ENCODE measurements at regions not wholly inside any gene's neighbourhood (a gene's known extent, or its start where the extent isn't known, plus 50 kb on each side); places are given as distances from the start of the nearest gene placed in this dataset.

GRCh38 chr16:7101054-7101453, 231.6 kb upstream of the RBFOX1 start:
- Histone ChIP-seq H3K36me3 (ENCODE audit: control insufficient read depth, insufficient read depth, low read length) (no peaks in the 10 kb centered on the region), H3K27me3 (ENCODE audit: control insufficient read depth, insufficient read depth, low read length) (no peaks in the 10 kb centered on the region), H3K4me3 (ENCODE audit: low read depth, low read length) (no peak overlapping the region)
- no peak for DNase-seq (ENCODE audit: low read depth)
- TF ChIP-seq CTCF (IDR thresholded peaks at IDR 0.05; ENCODE audit: insufficient read depth, low read depth, low read length), result no peak
- ChIA-PET CTCF (no interaction called here), POLR2A (no interaction called here)

GRCh38 chr16:7097518-7097917, 235.1 kb upstream of the RBFOX1 start:
- DNase-seq (ENCODE audit: low read depth), result no peak
- no peaks in the 10 kb centered on the region for H3K36me3 ChIP-seq (ENCODE audit: control insufficient read depth, insufficient read depth, low read length)
- no peak for TF ChIP-seq CTCF (IDR thresholded peaks at IDR 0.05; ENCODE audit: insufficient read depth, low read depth, low read length)
- ChIA-PET POLR2A (no interaction called here), CTCF (no interaction called here)
- H3K27me3 ChIP-seq (ENCODE audit: control insufficient read depth, insufficient read depth, low read length), result no peaks in the 10 kb centered on the region
- no peak overlapping the region for H3K4me3 ChIP-seq (ENCODE audit: low read depth, low read length)

- Histone ChIP-seq H3K36me3 (ENCODE audit: control insufficient read depth, insufficient read depth, low read length) (no peaks in the 10 kb centered on the region), H3K4me3 (ENCODE audit: low read depth, low read length) (no peak overlapping the region), H3K27me3 (ENCODE audit: control insufficient read depth, insufficient read depth, low read length) (no peaks in the 10 kb centered on the region)
- POLR2A ChIA-PET, result no interaction called here
- CTCF ChIA-PET, result no interaction called here
- no peak for TF ChIP-seq CTCF (IDR thresholded peaks at IDR 0.05; ENCODE audit: insufficient read depth, low read depth, low read length)
- no peak for DNase-seq (ENCODE audit: low read depth)
Measured at GRCh38 chr16:7093511-7093910, 239.1 kb upstream of the RBFOX1 start.

GRCh38 chr16:7090628-7091115, 242.0 kb upstream of the RBFOX1 start:
- H3K4me3 ChIP-seq (ENCODE audit: low read depth, low read length), result no peak overlapping the region
- CTCF ChIA-PET, result interaction anchor here (0.6 kb wide), 1 partner anchor 70 kb away, joined by 6 read pairs; no protein-coding TSS in a partner anchor
- TF ChIP-seq CTCF (IDR thresholded peaks at IDR 0.05; ENCODE audit: insufficient read depth, low read depth, low read length), result no peak
- POLR2A ChIA-PET, result no interaction called here
- no peaks in the 10 kb centered on the region for H3K36me3 ChIP-seq (ENCODE audit: control insufficient read depth, insufficient read depth, low read length)
- DNase-seq (ENCODE audit: low read depth), result no peak
- no peaks in the 10 kb centered on the region for H3K27me3 ChIP-seq (ENCODE audit: control insufficient read depth, insufficient read depth, low read length)

GRCh38 chr16:7089751-7090150, 242.9 kb upstream of the RBFOX1 start:
- no peak for TF ChIP-seq CTCF (IDR thresholded peaks at IDR 0.05; ENCODE audit: insufficient read depth, low read depth, low read length)
- no peaks in the 10 kb centered on the region for H3K27me3 ChIP-seq (ENCODE audit: control insufficient read depth, insufficient read depth, low read length)
- no peak overlapping the region for H3K4me3 ChIP-seq (ENCODE audit: low read depth, low read length)
- ChIA-PET CTCF (no interaction called here), POLR2A (no interaction called here)
- DNase-seq (ENCODE audit: low read depth), result no peak
- no peaks in the 10 kb centered on the region for H3K36me3 ChIP-seq (ENCODE audit: control insufficient read depth, insufficient read depth, low read length)
